Retinal pigment epithelial cell (primary cell): ENCODE measurements at regions not wholly inside any gene's neighbourhood (a gene's known extent, or its start where the extent isn't known, plus 50 kb on each side); places are given as distances from the start of the nearest gene placed in this dataset.
"Not testable (repeated sequence)": the region's sequence is repeated elsewhere in the genome, so short reads cannot be mapped to it uniquely, and the experiment has no call there.

ENCODE experiments used
- DNase-seq: peaks from one replicate; pipeline ENCODE4 v3.0.0-alpha.2; 2010; ENCODE audit warnings: low read depth
- H3K4me3 ChIP-seq: 2 replicates; pipeline ENCODE4 v1.5.1; 2011; ENCODE audit warnings: mild to moderate bottlenecking, low read length, control low read depth, moderate library complexity
- TF ChIP-seq, protein P1 (sequence below): conservative IDR thresholded peaks from 2 replicates; pipeline ENCODE4 v1.5.1; 2011; ENCODE audit warnings: low read depth, low read length, control low read depth, inconsistent platforms

DNA sequence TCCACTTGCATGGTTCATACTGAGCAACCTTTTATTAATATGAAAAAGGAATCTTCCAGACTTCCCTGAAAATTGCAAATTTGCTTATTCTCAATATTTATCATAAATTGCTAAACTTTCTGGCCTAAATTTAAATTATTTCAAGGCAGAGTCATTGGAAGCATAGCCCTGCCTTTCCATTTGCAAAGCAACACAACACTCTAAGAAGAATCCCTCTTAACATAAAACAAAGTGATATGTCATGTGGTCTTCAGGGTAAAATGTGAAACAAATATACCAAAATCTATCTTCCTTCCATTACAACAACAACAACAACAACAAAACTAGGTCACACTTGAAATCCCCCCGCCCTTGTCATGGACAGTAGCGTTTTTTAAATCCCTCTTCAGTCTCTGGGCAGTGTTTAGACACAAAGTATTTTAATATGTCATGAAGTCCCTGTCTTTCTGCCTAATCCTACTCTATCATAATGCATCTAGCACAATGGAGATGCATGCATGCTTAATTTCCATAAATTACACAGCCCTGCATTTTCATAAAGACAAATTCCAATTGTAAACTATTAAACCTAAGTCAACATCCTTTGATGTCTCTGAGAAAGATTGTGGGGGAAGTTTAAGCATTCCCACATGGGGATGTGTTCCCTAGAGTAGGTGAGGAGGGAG lies 668.9 kb upstream of the LCORL start:
- DNase-seq, result no peak
- TF ChIP-seq, protein P1, sequence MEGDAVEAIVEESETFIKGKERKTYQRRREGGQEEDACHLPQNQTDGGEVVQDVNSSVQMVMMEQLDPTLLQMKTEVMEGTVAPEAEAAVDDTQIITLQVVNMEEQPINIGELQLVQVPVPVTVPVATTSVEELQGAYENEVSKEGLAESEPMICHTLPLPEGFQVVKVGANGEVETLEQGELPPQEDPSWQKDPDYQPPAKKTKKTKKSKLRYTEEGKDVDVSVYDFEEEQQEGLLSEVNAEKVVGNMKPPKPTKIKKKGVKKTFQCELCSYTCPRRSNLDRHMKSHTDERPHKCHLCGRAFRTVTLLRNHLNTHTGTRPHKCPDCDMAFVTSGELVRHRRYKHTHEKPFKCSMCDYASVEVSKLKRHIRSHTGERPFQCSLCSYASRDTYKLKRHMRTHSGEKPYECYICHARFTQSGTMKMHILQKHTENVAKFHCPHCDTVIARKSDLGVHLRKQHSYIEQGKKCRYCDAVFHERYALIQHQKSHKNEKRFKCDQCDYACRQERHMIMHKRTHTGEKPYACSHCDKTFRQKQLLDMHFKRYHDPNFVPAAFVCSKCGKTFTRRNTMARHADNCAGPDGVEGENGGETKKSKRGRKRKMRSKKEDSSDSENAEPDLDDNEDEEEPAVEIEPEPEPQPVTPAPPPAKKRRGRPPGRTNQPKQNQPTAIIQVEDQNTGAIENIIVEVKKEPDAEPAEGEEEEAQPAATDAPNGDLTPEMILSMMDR, result no peak
- H3K4me3 ChIP-seq, result no peak overlapping the region

DNA sequence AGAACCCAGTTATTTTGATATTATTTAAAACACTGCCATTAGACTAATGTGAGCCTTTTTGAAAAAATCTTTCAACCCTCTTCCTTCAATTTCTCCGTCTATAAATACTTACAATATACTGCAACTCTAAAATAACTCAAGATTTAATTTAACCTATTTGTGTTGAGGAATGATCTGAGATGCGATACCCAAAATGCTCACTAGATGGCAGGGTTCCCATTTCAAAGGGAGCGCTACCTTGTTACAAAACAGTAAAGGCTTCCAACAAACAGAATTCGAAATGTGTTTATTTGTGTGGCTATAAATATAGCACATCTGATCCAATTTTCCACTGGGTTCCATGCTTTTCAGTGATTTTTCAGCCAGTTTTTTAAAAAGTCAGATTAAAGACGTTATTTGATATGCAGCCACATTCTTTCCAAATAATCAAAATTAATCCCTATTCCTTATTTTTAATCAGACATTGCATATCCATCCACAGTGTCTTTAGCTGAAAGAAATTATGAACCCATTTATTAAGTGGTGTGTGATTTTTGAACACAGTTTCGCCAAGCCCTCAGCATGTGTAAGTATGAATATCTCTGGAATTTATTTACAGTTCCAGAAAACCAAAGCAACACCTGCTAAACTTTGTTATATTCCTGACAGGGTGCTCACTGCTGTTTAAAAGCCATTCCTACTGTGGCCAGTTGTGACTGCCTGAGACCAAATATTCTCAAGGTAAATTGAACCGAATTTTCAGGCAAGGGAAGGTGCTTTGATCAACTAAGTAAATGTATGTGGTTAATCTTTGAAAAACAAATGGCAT lies 668.0 kb upstream of the LCORL start:
- DNase-seq, result no peak
- TF ChIP-seq, protein P1, result peak; percentile 81
- no peak overlapping the region for H3K4me3 ChIP-seq

DNA sequence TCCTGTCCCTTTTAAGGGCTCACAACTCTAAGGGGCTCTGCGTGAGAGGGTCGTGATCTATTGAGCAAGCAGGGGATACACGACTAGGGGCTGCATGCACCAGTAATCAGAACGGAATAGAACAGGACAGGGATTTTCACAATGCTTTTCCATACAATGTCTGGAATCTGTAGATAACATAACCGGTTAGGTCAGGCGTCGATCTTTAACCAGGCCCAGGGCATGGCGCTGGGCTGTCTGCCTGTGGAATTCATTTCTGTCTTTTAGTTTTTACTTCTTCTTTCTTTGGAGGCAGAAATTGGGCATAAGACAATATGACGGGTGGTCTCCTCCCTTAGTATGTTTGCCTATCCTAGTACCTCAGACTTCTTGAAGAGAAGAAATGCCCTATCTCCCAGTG lies 666.8 kb upstream of the LCORL start:
- H3K4me3 ChIP-seq, DNase-seq: not testable (repeated sequence)

DNA sequence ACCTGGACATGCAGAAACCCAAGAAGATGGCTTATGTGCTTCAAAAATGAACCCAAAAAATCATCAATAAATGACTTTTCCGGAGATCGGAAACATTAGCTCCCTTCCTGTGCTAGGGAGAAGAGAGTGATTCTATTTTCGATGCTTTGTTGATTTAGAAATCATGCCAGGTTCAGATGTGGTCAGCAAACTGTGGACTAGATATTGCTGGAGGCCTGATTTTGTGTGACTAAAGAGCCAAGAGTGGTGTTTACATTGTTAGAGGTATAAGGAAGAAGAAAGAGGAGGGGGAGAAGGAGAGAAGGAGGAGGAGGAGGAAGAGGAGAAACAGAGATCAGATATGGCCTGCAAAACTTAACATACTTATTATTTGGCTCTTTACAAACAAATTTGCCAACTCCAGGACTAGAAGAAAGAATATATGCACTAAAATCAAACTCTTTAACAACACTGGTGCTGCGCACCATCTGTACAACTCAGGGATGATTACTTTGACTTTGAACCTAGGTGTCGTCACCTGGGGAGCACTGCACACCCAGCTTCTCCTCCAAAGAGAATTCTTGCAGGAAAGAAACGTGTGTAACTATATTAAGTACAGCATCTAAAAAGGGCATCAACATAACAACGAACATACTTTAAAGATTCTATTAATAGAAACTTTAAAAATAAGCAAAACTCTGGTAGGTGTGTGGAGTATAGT lies 664.9 kb upstream of the LCORL start:
- no peak overlapping the region for H3K4me3 ChIP-seq
- no peak for DNase-seq
- TF ChIP-seq, protein P1, result no peak

DNA sequence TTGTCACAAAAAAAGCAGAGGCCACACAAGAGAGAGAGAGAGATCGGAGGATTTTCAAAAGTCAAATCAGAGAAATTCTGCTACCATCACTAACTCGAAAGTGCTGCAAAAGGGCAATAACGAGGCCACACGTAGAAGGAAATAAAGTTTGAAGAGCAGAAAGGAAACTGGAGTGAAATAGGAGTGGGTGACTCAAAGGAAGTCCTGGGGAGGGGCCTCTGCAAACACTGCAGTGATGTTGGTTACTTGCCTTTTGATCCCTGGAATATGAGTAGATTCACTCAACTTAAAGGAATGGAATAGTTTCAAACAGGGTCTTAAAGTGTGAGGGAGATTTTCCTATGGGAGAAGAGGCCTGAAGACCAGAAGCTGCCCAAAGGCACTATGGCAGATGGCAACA lies 663.4 kb upstream of the LCORL start:
- H3K4me3 ChIP-seq, result no peak overlapping the region
- TF ChIP-seq, protein P1, result no peak
- DNase-seq, result no peak

DNA sequence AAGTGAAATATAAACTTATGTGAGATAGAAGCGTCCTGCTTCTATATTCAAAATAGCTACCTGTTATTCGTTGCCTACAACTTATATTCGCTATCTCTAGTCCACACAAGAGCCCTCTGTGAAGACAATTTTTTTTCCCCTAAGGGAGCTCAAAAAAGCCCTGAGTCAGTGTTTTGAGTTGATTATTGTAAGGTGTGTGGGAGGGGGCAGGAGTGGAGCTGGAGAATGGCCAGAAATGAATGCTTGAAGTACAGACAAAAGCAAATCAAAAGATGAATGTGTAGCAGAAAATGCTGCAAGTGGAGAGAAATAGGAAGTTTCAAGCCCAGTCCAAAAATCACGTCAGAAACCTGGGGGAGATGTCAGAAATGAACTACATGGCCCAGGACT lies 655.0 kb upstream of the LCORL start:
- H3K4me3 ChIP-seq, result no peak overlapping the region
- no peak for DNase-seq
- TF ChIP-seq, protein P1, result no peak
